Pancreas (tissue), 10 donors: ENCODE measurements at regions not wholly inside any gene's neighbourhood (a gene's known extent, or its start where the extent isn't known, plus 50 kb on each side); places are given as distances from the start of the nearest gene placed in this dataset.

Experiments
- ATAC-seq, 4 donors: fragments of 200-7000 bp; cut with Tn5 transposase; one replicate each; pipeline versions ENCODE4 v1.8.0 to v1.9.1; 2020; ENCODE audit warnings: mild to moderate bottlenecking in 4 of 4, moderate library complexity in 4 of 4
- DNase-seq, 6 donors: peaks; one replicate each; pipeline ENCODE4 v3.0.0-alpha.2; 2020
- FAIRE-seq: peaks from 2 replicates; lab custom pipeline; 2012; peaks lifted over from hg19 to GRCh38; lab: Jason Lieb, UNC
- H3K27ac ChIP-seq, 4 donors: fragments of 200-600 bp; sonication (generic); 1 replicate in 3 of 4; 2 replicates in 1 of 4; pipeline versions ENCODE4 v1.5.0 to v1.8.0; 2020
- H3K27me3 ChIP-seq, 4 donors: fragments of 200-600 bp; one replicate each; pipeline ENCODE4 v1.8.0; 2021
- H3K36me3 ChIP-seq, 3 donors: fragments of 200-600 bp; sonication (generic) in 1 of 3; one replicate each; pipeline versions ENCODE4 v1.5.0 to v1.8.0; 2020 to 2021
- H3K4me1 ChIP-seq, 3 donors: fragments of 200-600 bp; one replicate each; pipeline ENCODE4 v1.8.0; 2021
- H3K4me3 ChIP-seq, 4 donors: fragments of 200-600 bp; sonication (generic) in 2 of 4; one replicate each; pipeline versions ENCODE4 v1.5.0 to v1.8.0; 2020 to 2021
- H3K9me3 ChIP-seq, 4 donors: fragments of 200-600 bp; one replicate each; pipeline ENCODE4 v1.8.0; 2021
- WGBS, 2 donors: extraction: QIAGEN DNeasy Blood & Tissue Kit; methylation state at CpG; one replicate each; pipeline ENCODE4 v1.1.7; 2013; 5-methylcytosine and 5-hydroxymethylcytosine counted together
- intact Hi-C, 3 donors: fragments of 100-400 bp; cut with DNase I; formaldehyde crosslinking; loops; one replicate each; pipeline versions ENCODE4 v1.11.1 to v1.14.2; 2022
- TF ChIP-seq, protein P1 (sequence below), 4 donors: fragments of 200-600 bp; sonication (generic) in 3 of 4; IDR thresholded peaks; one replicate each; pipeline versions ENCODE4 v1.5.0 to v1.8.0; 2021; ENCODE audit warnings: antibody characterized with exemption in 4 of 4
- donor health status: healthy with polysubstance abuse.
- donor health status: DM: no; HTN: no; CAD: no; lungs with moderate emphysema.
- donor health status: DM: no; HTN: no; CAD: no.
- donor health status: control.
- donor health status: control.
- donor health status: Bipolar disorder and iron deficiency.
- donor health status: DM: yes; HTN: yes; CAD: no.
- donor health status: DM: no; HTN: no; CAD: no.
- donor health status: DM: no; HTN: no; CAD: no.
- donor health status: DM: yes; HTN: yes; CAD: no.

DNA sequence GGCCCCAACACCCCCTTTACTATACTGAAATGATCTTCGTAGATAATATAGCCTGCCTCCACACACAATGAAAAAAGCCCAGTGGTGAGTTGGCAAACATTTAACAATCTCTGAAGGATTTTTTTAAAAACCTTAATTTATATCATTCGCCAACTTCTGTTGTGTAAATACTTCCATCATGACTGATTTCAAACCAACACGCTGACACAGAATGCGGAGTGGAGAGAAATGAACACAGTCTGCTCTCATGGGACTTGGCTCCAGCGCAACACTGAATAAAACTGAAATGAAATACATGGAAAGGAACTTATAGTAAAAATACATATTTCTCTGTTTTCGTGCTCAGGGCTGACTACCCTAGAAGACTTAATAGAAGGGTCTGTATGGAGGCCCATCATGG, 61.3 kb upstream of the WNT11 start:
- 77 to 80% methylated on average over 6 of the region's 6 CpGs for WGBS, 2 donors
- intact Hi-C loops = no loop called here
- DNase-seq (no peak), ATAC-seq (no peak), FAIRE-seq (no peak)
- TF ChIP-seq, protein P1, sequence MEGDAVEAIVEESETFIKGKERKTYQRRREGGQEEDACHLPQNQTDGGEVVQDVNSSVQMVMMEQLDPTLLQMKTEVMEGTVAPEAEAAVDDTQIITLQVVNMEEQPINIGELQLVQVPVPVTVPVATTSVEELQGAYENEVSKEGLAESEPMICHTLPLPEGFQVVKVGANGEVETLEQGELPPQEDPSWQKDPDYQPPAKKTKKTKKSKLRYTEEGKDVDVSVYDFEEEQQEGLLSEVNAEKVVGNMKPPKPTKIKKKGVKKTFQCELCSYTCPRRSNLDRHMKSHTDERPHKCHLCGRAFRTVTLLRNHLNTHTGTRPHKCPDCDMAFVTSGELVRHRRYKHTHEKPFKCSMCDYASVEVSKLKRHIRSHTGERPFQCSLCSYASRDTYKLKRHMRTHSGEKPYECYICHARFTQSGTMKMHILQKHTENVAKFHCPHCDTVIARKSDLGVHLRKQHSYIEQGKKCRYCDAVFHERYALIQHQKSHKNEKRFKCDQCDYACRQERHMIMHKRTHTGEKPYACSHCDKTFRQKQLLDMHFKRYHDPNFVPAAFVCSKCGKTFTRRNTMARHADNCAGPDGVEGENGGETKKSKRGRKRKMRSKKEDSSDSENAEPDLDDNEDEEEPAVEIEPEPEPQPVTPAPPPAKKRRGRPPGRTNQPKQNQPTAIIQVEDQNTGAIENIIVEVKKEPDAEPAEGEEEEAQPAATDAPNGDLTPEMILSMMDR (IDR thresholded peaks at IDR 0.05) = no peak
- Histone ChIP-seq H3K36me3 (no peaks in the 10 kb centered on the region), H3K27ac (no peak overlapping the region), H3K4me3 (no peak overlapping the region), H3K4me1 (no peaks in the 10 kb centered on the region), H3K9me3 (no peaks in the 10 kb centered on the region), H3K27me3 (no peaks in the 10 kb centered on the region)

DNA sequence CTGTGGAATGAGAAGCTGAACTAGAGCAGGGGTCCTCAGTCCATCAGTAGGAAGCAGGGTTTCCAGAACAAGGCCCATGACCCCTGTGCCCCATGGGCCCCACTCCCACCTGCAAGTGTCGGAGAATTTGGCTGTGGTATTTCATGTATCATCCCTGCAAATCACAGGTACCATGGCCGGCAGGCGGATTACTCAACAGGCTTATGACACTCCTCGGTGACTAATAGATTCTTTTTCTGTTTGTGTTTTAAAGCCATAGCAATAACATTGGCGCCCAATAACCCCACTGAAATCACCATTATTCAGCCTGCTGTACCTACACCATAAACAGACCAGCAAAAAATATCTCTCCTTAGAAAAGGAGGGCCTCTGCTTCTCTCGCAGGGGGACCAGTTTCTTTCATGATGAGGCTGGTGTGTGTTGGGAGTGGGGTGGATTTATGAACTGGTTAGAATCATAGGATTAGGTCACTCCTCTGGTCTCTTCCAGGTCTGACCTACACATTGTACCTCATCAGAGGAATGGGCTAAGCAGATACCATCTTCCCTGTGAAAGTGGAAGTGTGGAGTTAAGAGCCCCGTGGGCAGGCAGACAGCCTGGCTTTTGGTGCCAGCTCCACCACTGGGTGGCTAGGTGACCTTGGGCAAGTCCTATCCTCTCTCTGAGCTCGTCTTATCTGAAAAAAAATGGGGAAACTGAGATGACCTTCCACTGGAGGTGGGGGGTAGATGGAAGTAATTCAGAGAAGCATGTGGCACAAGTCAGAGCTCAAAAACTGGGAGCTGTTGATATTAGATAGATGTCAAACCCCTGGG, 60.2 kb upstream of the WNT11 start:
- WGBS, 2 donors = 63 to 70% methylated on average over 8 of the region's 8 CpGs
- ATAC-seq (peak in 3 of 4 donors; percentile 35 to 48 (median 39)), FAIRE-seq (no peak), DNase-seq (no peak)
- Histone ChIP-seq H3K4me3 (no peak overlapping the region), H3K9me3 (no peaks in the 10 kb centered on the region), H3K36me3 (no peaks in the 10 kb centered on the region), H3K4me1 (no peaks in the 10 kb centered on the region), H3K27me3 (no peaks in the 10 kb centered on the region), H3K27ac (no peak overlapping the region)
- intact Hi-C loops = no loop called here
- TF ChIP-seq, protein P1 (IDR thresholded peaks at IDR 0.05) = no peak

DNA sequence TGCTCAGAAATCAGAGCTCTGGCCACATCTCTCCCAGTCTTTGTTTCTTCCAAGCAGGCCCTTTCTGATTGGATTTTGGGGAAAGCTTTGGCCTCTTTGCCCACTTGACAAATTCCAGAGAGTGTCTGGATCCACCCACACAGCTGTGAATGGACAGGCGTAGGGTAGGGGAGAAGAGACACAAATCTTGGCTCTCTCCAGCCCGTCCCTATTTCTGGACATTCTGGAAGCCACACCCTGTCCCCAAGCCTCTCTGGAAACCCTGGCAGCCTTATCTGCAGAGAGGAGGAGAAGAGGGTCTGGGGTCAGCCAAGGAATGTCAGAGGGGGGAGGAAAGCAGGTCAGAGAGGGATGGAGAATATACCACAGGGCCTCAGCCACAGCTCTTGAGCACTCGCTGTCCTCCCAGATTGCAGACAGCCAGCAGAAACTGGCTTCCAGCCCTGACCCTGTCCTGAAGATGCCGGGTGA, 59.5 kb upstream of the WNT11 start:
- no peaks in the 10 kb centered on the region for H3K4me1 ChIP-seq
- H3K27ac ChIP-seq = no peak overlapping the region
- peak in 3 of 4 donors; percentile 33 to 59 (median 54) for ATAC-seq
- no peaks in the 10 kb centered on the region for H3K9me3 ChIP-seq
- H3K4me3 ChIP-seq = no peak overlapping the region
- no peak for FAIRE-seq
- peak in 1 of 6 donors; percentile 18 for DNase-seq
- intact Hi-C loops = no loop called here
- TF ChIP-seq, protein P1 (IDR thresholded peaks at IDR 0.05) = no peak
- H3K27me3 ChIP-seq = no peaks in the 10 kb centered on the region
- 85 to 87% methylated on average over 4 of the region's 4 CpGs for WGBS, 2 donors
- H3K36me3 ChIP-seq = no peaks in the 10 kb centered on the region

DNA sequence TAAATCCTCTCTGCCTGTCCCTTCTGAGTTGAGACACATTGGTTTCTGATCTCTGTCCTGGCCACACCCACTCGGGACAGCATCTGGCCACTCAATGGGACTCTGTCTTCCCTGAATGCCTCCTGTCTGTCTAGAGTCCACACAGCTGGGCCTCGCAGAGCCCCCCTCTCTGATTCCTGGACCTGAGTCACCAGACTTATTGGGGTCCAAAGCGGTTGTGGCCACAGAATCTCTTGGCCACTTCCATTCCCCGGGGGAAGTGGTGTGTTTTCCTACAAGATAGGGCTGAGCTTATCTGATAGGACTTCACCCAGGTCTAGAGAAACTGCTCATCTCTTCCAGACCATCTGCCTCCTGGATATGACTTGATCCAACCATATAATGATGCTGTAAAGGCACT, 57.4 kb upstream of the WNT11 start:
- H3K27me3 ChIP-seq = no peaks in the 10 kb centered on the region
- H3K27ac ChIP-seq = no peak overlapping the region
- FAIRE-seq (no peak), ATAC-seq (no peak), DNase-seq (no peak)
- H3K4me1 ChIP-seq = no peaks in the 10 kb centered on the region
- TF ChIP-seq, protein P1 (IDR thresholded peaks at IDR 0.05) = no peak
- no peaks in the 10 kb centered on the region for H3K36me3 ChIP-seq
- WGBS, 2 donors = 62 to 66% methylated on average over 4 of the region's 4 CpGs
- no peak overlapping the region for H3K4me3 ChIP-seq
- no peaks in the 10 kb centered on the region for H3K9me3 ChIP-seq
- intact Hi-C loops = no loop called here

DNA sequence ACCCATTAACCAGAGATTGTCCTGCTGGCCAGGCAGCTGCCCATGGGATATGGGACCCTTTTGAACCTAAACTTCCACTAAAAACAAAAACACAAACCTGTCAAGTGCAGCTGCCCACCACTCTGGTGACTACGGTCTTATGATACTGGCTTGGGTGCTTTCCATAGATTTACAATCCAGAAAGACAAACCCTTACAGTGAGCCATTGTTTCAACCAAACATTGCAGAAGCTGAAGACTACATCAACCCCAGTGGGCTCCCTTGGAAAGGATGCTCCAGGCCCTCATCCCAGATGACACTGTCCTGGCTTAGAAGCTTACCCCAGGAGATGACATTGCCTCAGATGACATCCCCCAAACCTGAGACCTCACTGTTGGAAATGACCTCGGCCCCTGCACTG, 56.9 kb upstream of the WNT11 start:
- Histone ChIP-seq H3K9me3 (no peaks in the 10 kb centered on the region), H3K27ac (no peak overlapping the region), H3K27me3 (no peaks in the 10 kb centered on the region), H3K4me3 (no peak overlapping the region), H3K36me3 (no peaks in the 10 kb centered on the region), H3K4me1 (no peaks in the 10 kb centered on the region)
- no peak for ATAC-seq
- intact Hi-C loops = no loop called here
- 82 to 90% methylated on average over 2 of the region's 2 CpGs for WGBS, 2 donors
- DNase-seq = no peak
- FAIRE-seq = no peak
- TF ChIP-seq, protein P1 (IDR thresholded peaks at IDR 0.05) = no peak
